PC-9 (cell line): ENCODE measurements at regions not wholly inside any gene's neighbourhood (a gene's known extent, or its start where the extent isn't known, plus 50 kb on each side); places are given as distances from the start of the nearest gene placed in this dataset.

Experiments
- CTCF ChIP-seq: fragments of 200-600 bp; sonication (generic); conservative IDR thresholded peaks from 2 replicates; pipeline ENCODE4 v1.6.1; 2017; ENCODE audit warnings: mixed run types, antibody characterized with exemption, mild to moderate bottlenecking, moderate library complexity
- EZH2 ChIP-seq: fragments of 200-600 bp; sonication (generic); IDR thresholded peaks from 2 replicates; pipeline ENCODE4 v1.8.0; 2017; ENCODE audit warnings: antibody characterized with exemption, low read depth

- no peak for TF ChIP-seq CTCF
- TF ChIP-seq EZH2, result no peak
These were observed 453.3 kb downstream of the NUF2 start for GRCh38 chr1:163774978-163775620.
